KMS-11 (cell line): ENCODE measurements at regions not wholly inside any gene's neighbourhood (a gene's known extent, or its start where the extent isn't known, plus 50 kb on each side); places are given as distances from the start of the nearest gene placed in this dataset.
"Not testable (repeated sequence)": the region's sequence is repeated elsewhere in the genome, so short reads cannot be mapped to it uniquely, and the experiment has no call there.

Source experiments
- H2AFZ ChIP-seq: fragments of 200-600 bp; sonication (generic); 2 replicates; pipeline ENCODE4 v1.6.1; 2016; ENCODE audit warnings: antibody characterized with exemption, mixed run types, low read depth
- H3K27ac ChIP-seq: fragments of 200-600 bp; sonication (generic); 2 replicates; pipeline ENCODE4 v1.6.1; 2016; ENCODE audit warnings: mild to moderate bottlenecking, mixed run types
- H3K27me3 ChIP-seq: fragments of 200-600 bp; sonication (generic); 2 replicates; pipeline ENCODE4 v1.6.1; 2017; ENCODE audit warnings: mild to moderate bottlenecking, low read depth, mixed run types, moderate library complexity; ENCODE audit not compliant: insufficient read depth
- H3K36me3 ChIP-seq: fragments of 200-600 bp; sonication (generic); 2 replicates; pipeline ENCODE4 v1.6.1; 2017; ENCODE audit warnings: mild to moderate bottlenecking, mixed run types; ENCODE audit not compliant: insufficient read depth
- H3K4me1 ChIP-seq: fragments of 200-600 bp; sonication (generic); 2 replicates; pipeline ENCODE4 v1.6.1; 2016; ENCODE audit warnings: mild to moderate bottlenecking, low read depth, mixed run types; ENCODE audit not compliant: poor library complexity, severe bottlenecking
- H3K4me2 ChIP-seq: fragments of 200-600 bp; sonication (generic); 2 replicates; pipeline ENCODE4 v1.7.0; 2016; ENCODE audit warnings: mild to moderate bottlenecking, mixed run types
- H3K4me3 ChIP-seq: fragments of 200-600 bp; sonication (generic); IDR thresholded peaks from 2 replicates; pipeline ENCODE4 v1.6.1; 2017; ENCODE audit warnings: low read depth, low read length, mixed read lengths; ENCODE audit not compliant: insufficient read depth
- H3K79me2 ChIP-seq: fragments of 200-600 bp; sonication (generic); 2 replicates; pipeline ENCODE4 v1.6.1; 2016; ENCODE audit warnings: low read depth, mixed run types; ENCODE audit not compliant: insufficient read depth
- H3K9ac ChIP-seq: fragments of 200-600 bp; sonication (generic); 2 replicates; pipeline ENCODE4 v1.6.1; 2016; ENCODE audit warnings: mild to moderate bottlenecking, mixed run types
- H4K20me1 ChIP-seq: fragments of 200-600 bp; sonication (generic); 2 replicates; pipeline ENCODE4 v1.6.1; 2016; ENCODE audit warnings: mild to moderate bottlenecking, mixed run types; ENCODE audit not compliant: insufficient read depth
- TF ChIP-seq, protein P1 (sequence below): fragments of 200-600 bp; sonication (generic); conservative IDR thresholded peaks from 2 replicates; pipeline ENCODE4 v1.6.1; 2017; ENCODE audit warnings: low read depth, mild to moderate bottlenecking, antibody characterized with exemption, low read length, moderate library complexity, mixed read lengths

GRCh38 chr12:34218193-34219045 lies 196.1 kb downstream of the ALG10 start:
- Histone ChIP-seq H4K20me1 (no peaks in the 10 kb centered on the region), H3K27me3 (no peaks in the 10 kb centered on the region), H3K36me3 (no peaks in the 10 kb centered on the region), H2AFZ (peak overlapping the region; percentile 100), H3K79me2 (no peaks in the 10 kb centered on the region), H3K9ac (peak overlapping the region; percentile 37; the same call in 1 of the 2 replicates), H3K4me1 (no peaks in the 10 kb centered on the region), H3K4me3 (no peak overlapping the region), H3K27ac (no peak overlapping the region), H3K4me2 (peak overlapping the region; percentile 96)
- TF ChIP-seq, protein P1, sequence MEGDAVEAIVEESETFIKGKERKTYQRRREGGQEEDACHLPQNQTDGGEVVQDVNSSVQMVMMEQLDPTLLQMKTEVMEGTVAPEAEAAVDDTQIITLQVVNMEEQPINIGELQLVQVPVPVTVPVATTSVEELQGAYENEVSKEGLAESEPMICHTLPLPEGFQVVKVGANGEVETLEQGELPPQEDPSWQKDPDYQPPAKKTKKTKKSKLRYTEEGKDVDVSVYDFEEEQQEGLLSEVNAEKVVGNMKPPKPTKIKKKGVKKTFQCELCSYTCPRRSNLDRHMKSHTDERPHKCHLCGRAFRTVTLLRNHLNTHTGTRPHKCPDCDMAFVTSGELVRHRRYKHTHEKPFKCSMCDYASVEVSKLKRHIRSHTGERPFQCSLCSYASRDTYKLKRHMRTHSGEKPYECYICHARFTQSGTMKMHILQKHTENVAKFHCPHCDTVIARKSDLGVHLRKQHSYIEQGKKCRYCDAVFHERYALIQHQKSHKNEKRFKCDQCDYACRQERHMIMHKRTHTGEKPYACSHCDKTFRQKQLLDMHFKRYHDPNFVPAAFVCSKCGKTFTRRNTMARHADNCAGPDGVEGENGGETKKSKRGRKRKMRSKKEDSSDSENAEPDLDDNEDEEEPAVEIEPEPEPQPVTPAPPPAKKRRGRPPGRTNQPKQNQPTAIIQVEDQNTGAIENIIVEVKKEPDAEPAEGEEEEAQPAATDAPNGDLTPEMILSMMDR = peak; percentile 92

- Histone ChIP-seq H3K4me1 (no peaks in the 10 kb centered on the region), H3K4me3 (no peak overlapping the region), H4K20me1 (no peaks in the 10 kb centered on the region), H3K79me2 (no peaks in the 10 kb centered on the region), H3K9ac (no peak overlapping the region; the same call in 1 of the 2 replicates), H3K27me3 (no peaks in the 10 kb centered on the region), H3K27ac (no peak overlapping the region), H2AFZ (peak overlapping the region; percentile 100), H3K36me3 (no peaks in the 10 kb centered on the region), H3K4me2 (peak overlapping the region; percentile 96)
- TF ChIP-seq, protein P1 = no peak
Measured at GRCh38 chr12:34219046-34219770, 196.9 kb downstream of the ALG10 start.

GRCh38 chr12:34220079-34220478 lies 197.8 kb downstream of the ALG10 start:
- H3K9ac ChIP-seq, H4K20me1 ChIP-seq, H3K4me1 ChIP-seq, H3K27me3 ChIP-seq, H3K36me3 ChIP-seq, H3K79me2 ChIP-seq, H3K4me3 ChIP-seq, H2AFZ ChIP-seq, H3K27ac ChIP-seq, H3K4me2 ChIP-seq: not testable (repeated sequence)

- Histone ChIP-seq H3K9ac (no peak overlapping the region), H2AFZ (no peak overlapping the region), H3K4me1 (no peaks in the 10 kb centered on the region), H4K20me1 (no peaks in the 10 kb centered on the region), H3K36me3 (no peaks in the 10 kb centered on the region), H3K79me2 (no peaks in the 10 kb centered on the region), H3K27ac (no peak overlapping the region), H3K4me3 (no peak overlapping the region), H3K4me2 (no peak overlapping the region), H3K27me3 (no peaks in the 10 kb centered on the region)
- TF ChIP-seq, protein P1 = no peak
Measured at GRCh38 chr12:34223640-34224039, 201.3 kb downstream of the ALG10 start.

DNA sequence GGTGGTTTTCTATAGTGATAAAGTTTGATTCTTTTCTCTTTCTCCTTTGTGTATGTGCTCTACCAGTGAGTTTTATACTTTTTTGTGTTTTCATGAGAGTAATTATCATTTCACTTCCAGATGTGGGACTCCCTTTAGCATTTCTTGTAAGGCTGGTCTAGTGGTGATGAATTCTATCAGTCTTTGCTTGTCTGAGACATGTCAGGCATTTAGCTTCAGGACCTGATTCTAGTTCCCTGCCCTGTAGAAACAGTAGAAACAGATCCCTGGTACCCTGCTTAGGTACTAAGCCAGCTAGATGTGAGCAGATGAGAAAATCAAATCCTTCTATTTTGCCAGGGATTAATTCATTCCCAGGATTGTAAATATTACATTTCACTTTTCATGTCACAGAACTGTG lies 203.7 kb downstream of the ALG10 start:
- not testable (repeated sequence) for H3K79me2 ChIP-seq, H2AFZ ChIP-seq, H3K36me3 ChIP-seq, H4K20me1 ChIP-seq, H3K27me3 ChIP-seq, H3K27ac ChIP-seq, H3K9ac ChIP-seq, H3K4me3 ChIP-seq, H3K4me1 ChIP-seq, H3K4me2 ChIP-seq

- not testable (repeated sequence) for H3K27ac ChIP-seq, H3K79me2 ChIP-seq, H2AFZ ChIP-seq, H3K27me3 ChIP-seq, H3K9ac ChIP-seq, H3K36me3 ChIP-seq, H3K4me1 ChIP-seq, H4K20me1 ChIP-seq, H3K4me3 ChIP-seq, H3K4me2 ChIP-seq
Measured at GRCh38 chr12:34228046-34228445, 205.8 kb downstream of the ALG10 start.

DNA sequence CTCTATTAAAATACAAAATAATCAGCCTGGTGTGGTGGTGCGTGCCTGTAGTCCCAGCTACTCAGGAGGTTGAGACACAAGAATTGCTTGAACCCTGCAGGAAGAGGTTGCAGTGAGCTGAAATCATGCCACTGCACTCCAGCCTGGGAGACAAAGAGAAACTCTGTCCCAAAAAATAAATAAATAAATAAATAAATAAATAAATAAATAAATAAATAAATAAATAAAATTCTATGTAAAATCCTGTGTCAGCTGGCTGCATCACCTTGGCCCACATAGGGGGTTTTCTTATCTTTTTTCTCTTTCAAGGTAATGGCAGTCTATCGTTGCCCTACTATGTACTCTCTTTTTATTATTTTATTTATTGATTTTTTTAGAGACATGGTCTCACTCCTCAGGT lies 206.7 kb downstream of the ALG10 start:
- H3K4me3 ChIP-seq, H3K79me2 ChIP-seq, H4K20me1 ChIP-seq, H3K36me3 ChIP-seq, H3K9ac ChIP-seq, H3K27me3 ChIP-seq, H2AFZ ChIP-seq, H3K4me2 ChIP-seq, H3K27ac ChIP-seq, H3K4me1 ChIP-seq: not testable (repeated sequence)
